Left ventricle myocardium superior (tissue), 1 donor: ENCODE measurements at regions not wholly inside any gene's neighbourhood (a gene's known extent, or its start where the extent isn't known, plus 50 kb on each side); places are given as distances from the start of the nearest gene placed in this dataset.
"Not testable (repeated sequence)": the region's sequence is repeated elsewhere in the genome, so short reads cannot be mapped to it uniquely, and the experiment has no call there.

ENCODE experiments used
- ATAC-seq: fragments of 200-7000 bp; cut with Tn5 transposase; one replicate; pipeline ENCODE4 v1.9.1; 2020; ENCODE audit warnings: mild to moderate bottlenecking, moderate library complexity
- DNase-seq: peaks from one replicate; pipeline ENCODE4 v3.0.0-alpha.2; 2020
- intact Hi-C: fragments of 100-400 bp; cut with micrococcal nuclease; formaldehyde crosslinking; loops from one replicate; pipeline ENCODE4 v1.11.0; 2022
- donor health status: DM: no; HTN: yes; CAD: no; lungs with severe emphysema.

DNA sequence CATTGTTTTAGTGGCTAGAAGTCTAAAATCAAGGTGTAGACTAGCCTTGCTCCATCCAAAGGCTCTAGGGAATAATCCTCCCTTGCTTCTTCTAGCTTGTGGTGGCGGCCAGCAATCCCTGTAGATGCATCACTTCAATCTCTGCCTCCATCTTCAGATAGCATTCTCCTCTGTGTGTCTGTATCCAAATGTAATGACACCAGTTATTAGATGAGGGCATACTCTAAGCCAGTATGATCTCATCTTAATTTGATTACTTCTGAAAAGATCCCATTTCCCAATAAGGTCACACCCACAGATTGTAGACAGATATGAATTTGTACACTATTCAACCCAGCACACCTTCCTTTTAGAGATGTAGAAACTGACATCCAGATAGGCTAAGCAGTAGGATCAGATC is 334.5 kb upstream of the KCNMB2 start:
- DNase-seq (no peak), ATAC-seq (no peak)
- intact Hi-C loops = no loop called here

GRCh38 chr3:178202194-178202593 is 334.0 kb upstream of the KCNMB2 start:
- peak; percentile 32 for ATAC-seq
- no peak for DNase-seq

GRCh38 chr3:178203165-178203564 is 333.1 kb upstream of the KCNMB2 start:
- ATAC-seq (peak; percentile 82), DNase-seq (no peak)
- intact Hi-C loops = no loop called here

More at GRCh38 chr3:178202194-178202593, 334.0 kb upstream of the KCNMB2 start:
- intact Hi-C loops = no loop called here

GRCh38 chr3:178203650-178204049 is 332.6 kb upstream of the KCNMB2 start:
- intact Hi-C loops = no loop called here
- DNase-seq (no peak), ATAC-seq (no peak)

- ATAC-seq (no peak), DNase-seq (no peak)
- intact Hi-C loops = no loop called here
These were observed 330.5 kb upstream of the KCNMB2 start for GRCh38 chr3:178205740-178206139.

DNA sequence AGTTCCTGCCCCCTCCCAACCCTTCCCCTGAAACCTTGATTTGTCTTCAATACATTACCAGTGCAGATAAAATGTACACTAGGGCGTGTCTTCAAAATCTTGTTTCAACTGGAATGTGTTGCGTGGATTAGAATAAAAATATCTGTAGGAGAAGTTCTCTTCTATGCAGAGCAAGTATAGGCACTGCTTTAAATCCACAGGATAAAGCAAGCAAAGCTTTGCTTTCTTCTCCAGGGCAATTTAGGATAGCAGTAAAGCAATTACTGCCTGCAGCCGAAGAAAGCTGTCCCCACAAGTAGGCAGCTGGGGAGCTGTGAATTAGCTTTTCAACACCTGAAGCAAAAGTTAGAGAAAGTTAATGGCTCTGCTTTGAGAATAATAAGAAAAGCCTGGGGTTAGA is 329.7 kb upstream of the KCNMB2 start:
- intact Hi-C loops = no loop called here
- no peak for DNase-seq
- no peak for ATAC-seq

GRCh38 chr3:178207161-178207560 is 329.1 kb upstream of the KCNMB2 start:
- intact Hi-C loops, ATAC-seq, DNase-seq: not testable (repeated sequence)

DNA sequence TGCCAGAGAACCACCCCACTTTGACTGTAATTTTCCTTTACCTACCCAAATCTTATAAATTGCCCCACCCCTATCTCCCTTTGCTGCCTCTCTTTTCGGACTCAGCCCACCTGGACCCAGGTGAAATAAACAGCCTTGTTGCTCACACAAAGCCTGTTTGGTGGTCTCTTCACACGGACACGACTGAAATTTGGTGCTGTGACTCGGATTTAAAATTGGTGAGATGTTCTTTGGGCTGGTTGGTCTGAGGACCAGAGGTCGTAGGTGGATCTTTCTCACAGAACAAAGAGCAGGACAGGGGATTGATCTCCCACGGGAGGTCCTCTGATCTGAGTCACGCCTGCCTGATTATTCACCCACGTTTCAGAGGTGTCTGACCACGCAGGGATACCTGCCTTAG is 328.6 kb upstream of the KCNMB2 start:
- ATAC-seq, intact Hi-C loops, DNase-seq: not testable (repeated sequence)

- intact Hi-C loops, ATAC-seq, DNase-seq: not testable (repeated sequence)
These were observed 327.1 kb upstream of the KCNMB2 start for GRCh38 chr3:178209116-178209515.

DNA sequence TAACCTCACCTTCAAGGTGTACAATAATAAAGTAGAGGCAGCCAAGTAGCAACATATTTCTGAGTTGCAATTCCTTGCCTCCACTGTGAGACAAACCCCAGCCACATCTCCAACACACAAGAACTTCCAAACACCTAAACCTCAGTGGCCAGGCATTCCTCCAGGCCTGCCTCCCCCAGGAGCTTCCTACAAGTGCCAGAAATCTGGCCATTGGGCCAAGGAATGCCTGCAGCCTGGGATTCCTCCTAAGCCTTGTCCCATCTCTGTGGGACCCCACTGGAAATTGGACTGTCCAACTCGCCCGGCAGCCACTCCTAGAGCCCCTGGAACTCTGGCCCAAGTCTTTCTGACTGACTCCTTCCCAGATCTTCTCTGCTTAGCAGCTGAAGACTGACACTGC is 326.6 kb upstream of the KCNMB2 start:
- DNase-seq, ATAC-seq, intact Hi-C loops: not testable (repeated sequence)

DNA sequence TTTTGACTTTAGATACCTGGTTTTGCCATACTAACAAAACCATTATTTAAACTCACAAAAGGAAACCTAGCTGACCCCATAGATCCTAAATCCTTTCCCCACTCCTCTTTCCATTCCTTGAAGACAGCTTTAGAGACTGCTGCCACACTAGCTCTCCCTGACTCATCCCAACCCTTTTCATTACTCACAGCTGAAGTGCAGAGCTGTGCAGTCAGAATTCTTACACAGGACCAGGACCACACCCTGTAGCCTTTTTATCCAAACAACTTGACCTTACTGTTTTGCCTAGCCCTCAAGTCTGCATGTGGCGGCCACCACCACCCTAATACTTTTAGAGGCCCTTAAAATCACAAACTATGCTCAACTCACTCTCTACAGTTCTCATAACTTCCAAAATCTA is 325.1 kb upstream of the KCNMB2 start:
- DNase-seq, intact Hi-C loops, ATAC-seq: not testable (repeated sequence)

GRCh38 chr3:178217479-178217878 is 318.8 kb upstream of the KCNMB2 start:
- DNase-seq = no peak
- no peak for ATAC-seq
- intact Hi-C loops = no loop called here

DNA sequence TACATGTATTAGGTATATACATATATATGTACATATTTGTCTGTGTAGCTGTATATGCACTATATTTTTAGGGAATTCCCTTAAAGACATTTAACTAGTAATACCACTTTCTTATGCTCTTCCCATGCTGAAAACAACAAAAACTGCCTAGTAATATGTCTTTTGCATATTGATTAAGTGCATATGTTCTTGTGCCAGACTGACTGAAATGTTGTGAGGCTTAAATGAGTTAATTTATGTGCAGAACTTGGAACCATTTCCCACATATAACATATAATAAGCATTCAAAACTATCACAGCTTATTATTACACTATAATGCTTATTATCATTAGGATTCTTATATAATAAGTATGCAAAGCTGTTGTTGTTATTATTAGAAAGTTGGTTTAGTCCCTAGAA is 318.0 kb upstream of the KCNMB2 start:
- intact Hi-C loops = no loop called here
- DNase-seq (no peak), ATAC-seq (no peak)

DNA sequence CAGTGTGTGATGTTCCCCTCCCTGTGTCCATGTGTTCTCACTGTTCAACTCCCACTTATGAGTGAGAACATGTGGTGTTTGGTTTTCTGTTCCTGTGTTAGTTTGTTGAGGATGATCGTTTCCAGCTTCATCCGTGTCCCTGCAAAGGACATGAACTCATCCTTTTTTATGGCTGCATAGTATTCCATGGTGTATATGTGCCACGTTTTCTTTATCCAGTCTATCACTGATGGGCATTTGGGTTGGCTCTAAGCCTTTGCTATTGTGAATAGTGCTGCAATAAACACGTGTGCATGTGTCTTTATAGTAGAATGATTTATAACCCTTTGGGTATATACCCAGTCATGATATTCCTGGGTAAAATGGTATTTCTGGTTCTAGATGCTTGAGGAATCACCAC is 316.6 kb upstream of the KCNMB2 start:
- ATAC-seq, intact Hi-C loops, DNase-seq: not testable (repeated sequence)

GRCh38 chr3:178223876-178224275 is 312.4 kb upstream of the KCNMB2 start:
- no peak for DNase-seq
- intact Hi-C loops = no loop called here
- ATAC-seq = no peak

GRCh38 chr3:178226094-178226493 is 310.1 kb upstream of the KCNMB2 start:
- DNase-seq (no peak), ATAC-seq (no peak)
- intact Hi-C loops = no loop called here

- DNase-seq (no peak), ATAC-seq (no peak)
- intact Hi-C loops = no loop called here
These were observed 304.6 kb upstream of the KCNMB2 start for GRCh38 chr3:178231645-178232044.

DNA sequence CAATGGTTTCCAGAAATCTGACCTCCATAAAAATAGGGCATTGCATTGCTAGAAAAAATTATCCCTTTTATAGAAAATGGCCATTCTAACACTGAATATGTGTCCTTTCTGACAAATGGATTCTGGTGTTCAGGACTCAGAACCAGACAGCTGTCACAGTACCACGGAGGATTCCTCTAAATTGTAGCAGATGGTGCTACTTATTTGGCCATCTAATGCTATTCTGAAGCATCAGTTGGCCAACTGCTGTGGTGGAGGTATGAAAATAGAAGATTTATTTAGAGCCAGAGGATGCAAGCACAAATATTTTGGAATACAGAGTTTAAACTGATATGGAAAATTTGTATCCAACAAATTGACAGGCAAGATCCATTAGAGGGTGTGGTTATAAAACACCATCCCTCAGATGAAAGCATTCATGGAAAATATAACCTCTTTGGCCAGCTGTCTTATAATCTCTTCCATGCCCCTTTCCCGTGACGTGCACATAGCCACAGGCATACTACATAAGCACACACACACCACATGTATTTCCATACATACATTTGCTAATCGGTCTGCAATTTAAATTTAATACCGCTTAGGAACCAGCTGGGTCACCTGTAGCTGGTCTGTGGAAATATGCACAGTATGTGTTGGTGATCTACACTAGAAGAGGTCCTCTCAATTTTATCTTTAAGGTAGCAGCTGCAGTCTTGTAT is 302.7 kb upstream of the KCNMB2 start:
- no peak for DNase-seq
- intact Hi-C loops = no loop called here
- ATAC-seq = no peak

GRCh38 chr3:178236555-178237277 is 299.5 kb upstream of the KCNMB2 start:
- intact Hi-C loops = no loop called here
- DNase-seq (no peak), ATAC-seq (no peak)

DNA sequence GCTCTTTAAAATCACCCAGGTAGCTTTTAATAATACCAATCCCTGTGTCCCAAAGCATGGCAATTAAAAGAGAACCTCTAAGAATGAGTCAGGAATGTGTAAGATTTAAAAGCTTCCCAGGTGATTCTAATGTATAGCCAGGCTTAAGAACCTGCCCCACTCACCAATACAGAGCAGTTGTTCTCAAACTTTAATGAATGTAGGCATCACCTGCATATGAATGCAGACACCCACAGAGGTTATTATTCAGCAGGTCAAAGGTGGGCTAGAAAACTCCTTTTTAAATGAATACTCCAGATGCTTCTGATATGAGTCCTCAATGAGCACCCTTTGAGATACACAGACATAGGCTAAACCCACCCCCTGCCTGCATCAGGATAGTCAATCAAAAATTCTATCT is 298.1 kb upstream of the KCNMB2 start:
- intact Hi-C loops = no loop called here
- no peak for DNase-seq
- no peak for ATAC-seq
